Right renal pelvis (tissue), 4 donors: ENCODE measurements at regions not wholly inside any gene's neighbourhood (a gene's known extent, or its start where the extent isn't known, plus 50 kb on each side); places are given as distances from the start of the nearest gene placed in this dataset.

Experiments used
- DNase-seq, 4 donors: peaks; one replicate each; pipeline ENCODE4 v3.0.0-alpha.2; 2013; ENCODE audit warnings: low read depth in 4 of 4, low spot score in 3 of 4, missing footprints in 1 of 4

- no peak for DNase-seq
Measured at GRCh38 chr7:3191548-3191947, 109.5 kb upstream of the SDK1 start.

- DNase-seq, result no peak
Measured at GRCh38 chr7:3192669-3193068, 108.4 kb upstream of the SDK1 start.

- DNase-seq, result no peak
Measured at GRCh38 chr7:3193379-3194120, 107.5 kb upstream of the SDK1 start.

GRCh38 chr7:3194501-3195141, 106.4 kb upstream of the SDK1 start:
- peak in 1 of 4 donors; percentile 52 for DNase-seq

GRCh38 chr7:3195160-3195559, 105.9 kb upstream of the SDK1 start:
- DNase-seq, result no peak

- no peak for DNase-seq
Measured at GRCh38 chr7:3196629-3197400, 104.2 kb upstream of the SDK1 start.

GRCh38 chr7:3197567-3198213, 103.4 kb upstream of the SDK1 start:
- no peak for DNase-seq

- no peak for DNase-seq
Measured at GRCh38 chr7:3198316-3198715, 102.7 kb upstream of the SDK1 start.

GRCh38 chr7:3200504-3200903, 100.5 kb upstream of the SDK1 start:
- DNase-seq, result no peak

- DNase-seq, result no peak
Measured at GRCh38 chr7:3201306-3201705, 99.7 kb upstream of the SDK1 start.

- DNase-seq, result no peak
Measured at GRCh38 chr7:3201937-3202710, 98.9 kb upstream of the SDK1 start.

- no peak for DNase-seq
Measured at GRCh38 chr7:3204526-3204925, 96.5 kb upstream of the SDK1 start.

GRCh38 chr7:3206101-3206500, 95.0 kb upstream of the SDK1 start:
- no peak for DNase-seq

GRCh38 chr7:3206771-3207191, 94.3 kb upstream of the SDK1 start:
- DNase-seq, result no peak

GRCh38 chr7:3207387-3207902, 93.6 kb upstream of the SDK1 start:
- DNase-seq, result no peak

- no peak for DNase-seq
Measured at GRCh38 chr7:3210531-3210930, 90.5 kb upstream of the SDK1 start.

- DNase-seq, result no peak
Measured at GRCh38 chr7:3214090-3214413, 87.0 kb upstream of the SDK1 start.

GRCh38 chr7:3215624-3216585, 85.1 kb upstream of the SDK1 start:
- peak in 2 of 4 donors; percentile 36 to 40 for DNase-seq

- DNase-seq, result no peak
Measured at GRCh38 chr7:3217166-3217565, 83.9 kb upstream of the SDK1 start.
